GM12872 (cell line): ENCODE measurements at regions not wholly inside any gene's neighbourhood (a gene's known extent, or its start where the extent isn't known, plus 50 kb on each side); places are given as distances from the start of the nearest gene placed in this dataset.

Source experiments
- TF ChIP-seq, protein P1 (sequence below): IDR thresholded peaks from 3 replicates; pipeline ENCODE4 v1.5.1; 2011; ENCODE audit warnings: low read depth, mild to moderate bottlenecking, low read length, moderate library complexity; ENCODE audit not compliant: insufficient read depth

GRCh38 chr1:244273845-244274619 is 177.7 kb downstream of the ADSS2 start:
- TF ChIP-seq, protein P1, sequence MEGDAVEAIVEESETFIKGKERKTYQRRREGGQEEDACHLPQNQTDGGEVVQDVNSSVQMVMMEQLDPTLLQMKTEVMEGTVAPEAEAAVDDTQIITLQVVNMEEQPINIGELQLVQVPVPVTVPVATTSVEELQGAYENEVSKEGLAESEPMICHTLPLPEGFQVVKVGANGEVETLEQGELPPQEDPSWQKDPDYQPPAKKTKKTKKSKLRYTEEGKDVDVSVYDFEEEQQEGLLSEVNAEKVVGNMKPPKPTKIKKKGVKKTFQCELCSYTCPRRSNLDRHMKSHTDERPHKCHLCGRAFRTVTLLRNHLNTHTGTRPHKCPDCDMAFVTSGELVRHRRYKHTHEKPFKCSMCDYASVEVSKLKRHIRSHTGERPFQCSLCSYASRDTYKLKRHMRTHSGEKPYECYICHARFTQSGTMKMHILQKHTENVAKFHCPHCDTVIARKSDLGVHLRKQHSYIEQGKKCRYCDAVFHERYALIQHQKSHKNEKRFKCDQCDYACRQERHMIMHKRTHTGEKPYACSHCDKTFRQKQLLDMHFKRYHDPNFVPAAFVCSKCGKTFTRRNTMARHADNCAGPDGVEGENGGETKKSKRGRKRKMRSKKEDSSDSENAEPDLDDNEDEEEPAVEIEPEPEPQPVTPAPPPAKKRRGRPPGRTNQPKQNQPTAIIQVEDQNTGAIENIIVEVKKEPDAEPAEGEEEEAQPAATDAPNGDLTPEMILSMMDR, result no peak

DNA sequence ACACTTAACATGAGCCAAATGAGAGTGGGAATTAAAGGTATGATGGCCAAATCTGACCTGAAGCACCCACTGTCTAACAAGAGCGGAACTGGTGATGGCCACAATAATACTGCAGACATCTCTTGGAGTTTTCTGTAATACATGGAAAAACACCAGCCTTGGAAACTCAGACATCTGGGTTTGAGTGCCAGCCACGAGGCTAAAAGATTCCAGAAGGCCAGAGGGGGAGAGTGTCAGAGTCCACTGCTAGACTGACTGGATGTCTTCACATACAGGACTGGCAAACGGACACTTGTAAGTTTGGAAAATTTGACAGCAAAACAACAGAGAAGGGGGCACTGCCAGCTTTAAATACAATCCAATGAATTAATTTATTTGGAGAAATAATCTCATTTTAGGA is 175.1 kb downstream of the ADSS2 start:
- TF ChIP-seq, protein P1, result no peak

DNA sequence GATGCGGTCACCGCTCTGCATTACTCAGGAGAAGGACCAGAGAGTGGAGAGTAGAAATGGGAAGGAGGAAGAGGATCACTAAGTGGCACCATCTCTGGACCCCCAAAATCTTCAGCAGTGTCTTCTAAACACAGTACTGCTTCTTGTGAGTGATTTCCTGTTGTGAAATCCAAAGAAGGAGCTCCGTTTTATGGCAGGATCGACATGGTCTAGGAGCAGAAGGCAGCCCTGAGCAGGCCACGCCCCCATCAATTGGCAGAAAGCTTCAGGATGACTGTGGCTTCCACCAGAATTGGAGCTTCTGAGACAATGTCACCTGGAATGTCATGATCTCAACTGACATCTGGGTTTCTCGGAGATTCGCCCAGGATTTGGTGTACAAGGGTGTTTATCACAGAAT is 171.5 kb downstream of the ADSS2 start:
- TF ChIP-seq, protein P1, result no peak

DNA sequence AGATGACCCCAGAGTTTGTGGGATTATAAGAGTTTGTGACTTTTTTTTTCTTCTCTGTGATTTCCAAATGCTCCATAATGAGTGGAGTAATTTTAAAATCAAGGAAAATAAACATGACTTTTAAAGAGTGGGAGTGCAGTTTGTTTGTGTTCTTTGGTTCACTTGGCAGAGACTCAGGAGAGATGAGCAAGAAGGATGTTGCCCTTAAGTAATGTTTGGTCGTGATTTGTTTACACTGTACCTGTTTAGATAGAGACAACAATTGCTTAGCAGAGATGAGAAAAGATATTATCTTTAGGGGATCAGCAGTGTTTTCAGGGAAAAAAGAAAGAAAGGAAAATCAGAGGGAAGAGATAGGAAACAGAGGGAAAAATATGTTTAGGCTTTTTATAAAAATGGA is 170.8 kb downstream of the ADSS2 start:
- TF ChIP-seq, protein P1, result no peak

DNA sequence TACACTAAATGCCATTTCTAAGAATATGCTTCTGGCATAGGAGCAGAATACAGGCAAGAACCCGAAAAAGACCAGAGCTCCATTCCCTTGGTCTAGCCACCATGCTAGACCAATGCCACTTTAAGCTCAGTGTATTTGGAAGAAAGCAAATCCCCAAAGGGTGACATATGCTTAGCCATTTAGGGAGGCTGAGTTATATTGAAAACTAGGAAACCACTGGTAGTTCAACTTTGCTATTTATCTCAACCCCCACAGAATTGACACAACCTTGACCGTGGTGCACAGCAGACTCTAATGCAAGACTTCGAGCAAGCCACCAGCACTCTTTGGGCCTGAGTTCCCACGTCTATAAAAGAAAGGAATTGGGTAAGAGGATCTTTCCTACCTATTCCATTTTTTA is 167.9 kb downstream of the ADSS2 start:
- TF ChIP-seq, protein P1, result no peak

DNA sequence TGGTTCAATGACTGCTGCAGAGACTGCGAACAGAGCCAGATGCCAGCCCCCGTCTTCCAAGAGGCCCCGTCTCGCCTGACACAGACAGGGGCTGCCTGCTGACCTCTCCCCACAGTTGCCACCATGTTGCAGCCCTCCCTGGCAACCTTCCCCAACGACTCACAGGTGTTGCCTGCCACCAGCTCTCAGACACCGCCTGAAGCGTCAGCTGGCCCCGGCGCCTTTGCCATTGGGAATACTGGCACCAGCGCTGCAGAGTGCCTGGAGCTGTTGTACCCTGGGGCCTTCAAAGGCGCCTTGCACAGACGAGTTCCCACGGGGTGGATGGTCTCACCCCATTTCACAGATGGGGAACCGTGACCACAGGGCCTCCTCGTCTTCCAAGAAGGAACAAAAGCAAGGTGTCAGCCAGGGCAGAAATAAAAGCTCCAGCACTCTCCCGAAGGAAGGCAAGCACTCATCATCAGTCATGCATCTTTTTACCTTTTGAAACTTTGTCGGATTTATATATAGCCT is 167.0 kb downstream of the ADSS2 start:
- TF ChIP-seq, protein P1, result no peak

GRCh38 chr1:244286341-244286740 is 165.4 kb downstream of the ADSS2 start:
- TF ChIP-seq, protein P1, result no peak
